ENCODE measurements at regions not wholly inside any gene's neighbourhood (a gene's known extent, or its start where the extent isn't known, plus 50 kb on each side); places are given as distances from the start of the nearest gene placed in this dataset.

- WGBS, 2 experiments (ENCODE audit: extremely low coverage in 2 of 2, insufficient read length in 1 of 2) = no CpG with 5 or more reads among the region's 2 CpGs
- ATAC-seq (ENCODE audit: low read depth) (no peak), DNase-seq (no peak)
- Histone ChIP-seq H3K23ac (ENCODE audit: low read depth, low read length) (no peak overlapping the region), H3K4me1 (ENCODE audit: control insufficient read depth, insufficient read depth, low read length) (no peaks in the 10 kb centered on the region), H3K14ac (replicated peaks; ENCODE audit: low read depth, low read length) (no peak overlapping the region), H4K8ac (ENCODE audit: low read depth in 2 of 2, low read length in 2 of 2) (no peak overlapping the region), H3K4ac (ENCODE audit: low read depth, low read length) (no peak overlapping the region), H2BK120ac (ENCODE audit: low read depth, low read length) (no peak overlapping the region), H2BK15ac (ENCODE audit: low read depth, low read length) (no peak overlapping the region), H2BK5ac (ENCODE audit: low read depth, low read length, poor library complexity, severe bottlenecking) (no peak overlapping the region), H3K18ac (ENCODE audit: low read depth, low read length) (no peak overlapping the region), H3K9me3 (ENCODE audit: control insufficient read depth, insufficient read depth, low read length) (no peaks in the 10 kb centered on the region), H4K91ac (ENCODE audit: insufficient read depth, low read depth, low read length) (no peak overlapping the region), H2AK9ac (replicated peaks; ENCODE audit: low read depth, low read length, poor library complexity) (no peak overlapping the region), H3K4me3 (ENCODE audit: insufficient read depth, low read depth, low read length) (no peak overlapping the region), H3K4me2 (ENCODE audit: low read depth, low read length) (no peak overlapping the region), H3K27ac (ENCODE audit: insufficient read depth, low read length) (no peak overlapping the region), H2BK20ac (ENCODE audit: low read depth, low read length) (no peak overlapping the region), H3K9ac (ENCODE audit: low read depth, low read length) (no peak overlapping the region), H3K36me3 (ENCODE audit: control insufficient read depth, insufficient read depth, low read length) (no peaks in the 10 kb centered on the region), H3K79me1 (ENCODE audit: low read depth in 1 of 2, low read length in 2 of 2) (no peaks in the 10 kb centered on the region), H3K9me1 (ENCODE audit: insufficient read depth, low read length) (no peaks in the 10 kb centered on the region), H2AK5ac (ENCODE audit: low read depth, low read length) (no peak overlapping the region), H3K27me3 (ENCODE audit: control insufficient read depth, insufficient read depth, low read length) (no peaks in the 10 kb centered on the region), H2AFZ (replicated peaks; ENCODE audit: low read length, poor library complexity) (no peak overlapping the region), H4K20me1 (ENCODE audit: insufficient read depth, low read length) (no peaks in the 10 kb centered on the region), H3K56ac (ENCODE audit: extremely low read depth, insufficient read depth, low read length) (no peak overlapping the region), H4K5ac (ENCODE audit: low read depth, low read length) (no peak overlapping the region)
- dilution Hi-C loops (cut with HindIII; ENCODE audit: low sequenced_read_pairs, unreplicated experiment) (no loop called here), in situ Hi-C loops (cut with MboI; ENCODE audit: low sequenced_read_pairs) (no loop called here), intact Hi-C loops (cut with micrococcal nuclease) (no loop called here)
- POLR2A ChIA-PET (ENCODE audit: unreplicated experiment) = interaction anchor here (0.6 kb wide), 2 partner anchors 16 to 26 kb away, joined by 3 read pairs; no protein-coding TSS in a partner anchor
- TF ChIP-seq CHD1 (IDR thresholded peaks at IDR 0.05; ENCODE audit: low read depth, low read length) (no peak), RAD21 (IDR thresholded peaks at IDR 0.05; ENCODE audit: low read length) (no peak), BHLHE40 (IDR thresholded peaks at IDR 0.05; ENCODE audit: low read depth, low read length) (no peak), NFE2L2 (IDR thresholded peaks at IDR 0.05; ENCODE audit: low read depth, low read length) (no peak), FOS (IDR thresholded peaks at IDR 0.05; ENCODE audit: low read depth, low read length) (no peak), CEBPB (IDR thresholded peaks at IDR 0.05; ENCODE audit: low read depth, low read length) (no peak)
- BruUV-seq (replicated peaks) = no TSS peak
- CTCF ChIA-PET = no interaction called here
Observed at GRCh38 chr6:19643713-19644112, 193.5 kb upstream of the ID4 start.

All from IMR-90 (cell line).